HepG2 (cell line): ENCODE measurements at regions not wholly inside any gene's neighbourhood (a gene's known extent, or its start where the extent isn't known, plus 50 kb on each side); places are given as distances from the start of the nearest gene placed in this dataset.

Experiments
- CBX5 ChIP-seq: sonication (generic); formaldehyde crosslinking; IDR thresholded peaks from 2 replicates; pipeline ENCODE4 v1.4.0; 2020; ENCODE audit warnings: missing genetic modification reagents, borderline replicate concordance
- FOXP1 ChIP-seq, 2 experiments: fragments of 450-650 bp in 1 of 2; IDR thresholded peaks; 2 replicates each; pipeline ENCODE4 v1.6.1; 2017 to 2018; ENCODE audit warnings: antibody characterized with exemption in 1 of 2
- IRF2 ChIP-seq: IDR thresholded peaks from 2 replicates; pipeline ENCODE4 v1.6.1; 2018; ENCODE audit warnings: missing genetic modification reagents, missing compliant biosample characterization
- TF ChIP-seq, protein P1 (sequence below): IDR thresholded peaks from 2 replicates; pipeline ENCODE4 v1.6.1; 2016; ENCODE audit warnings: low read depth, control low read depth
- TF ChIP-seq, protein P2 (sequence below): sonication (generic); formaldehyde crosslinking; IDR thresholded peaks from 2 replicates; pipeline ENCODE4 v1.5.0; 2020; ENCODE audit warnings: mild to moderate bottlenecking, missing genetic modification reagents, borderline replicate concordance
- TF ChIP-seq, protein P3 (sequence below): sonication (generic); formaldehyde crosslinking; IDR thresholded peaks from 2 replicates; pipeline ENCODE4 v1.4.0; 2020; ENCODE audit warnings: missing genetic modification reagents
- TF ChIP-seq, protein P4 (sequence below): sonication (generic); formaldehyde crosslinking; IDR thresholded peaks from 2 replicates; pipeline ENCODE4 v1.4.0; 2020; ENCODE audit warnings: mild to moderate bottlenecking, low read depth, missing genetic modification reagents

DNA sequence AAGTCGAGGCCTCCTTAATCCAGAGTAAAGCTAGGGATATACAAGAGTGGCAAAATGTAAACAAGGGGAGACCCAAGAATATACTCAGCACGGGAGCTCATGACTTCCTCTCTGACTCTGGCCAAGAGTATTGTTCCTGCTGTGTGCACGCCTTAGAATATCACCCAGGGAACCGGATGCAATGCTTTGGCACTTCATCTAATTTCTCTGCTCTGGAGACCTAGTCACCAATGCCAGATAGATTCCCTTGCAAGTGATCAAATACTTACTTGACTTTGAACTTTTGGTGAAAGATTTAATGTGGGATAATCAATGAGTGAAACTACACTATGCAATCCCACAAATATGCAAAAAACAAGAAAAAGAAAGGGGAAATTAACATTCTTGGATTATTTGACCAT, 695.5 kb downstream of the INHBA start:
- TF ChIP-seq CBX5 (CRISPR knock-in tag) (no peak), FOXP1 (IDR thresholded peaks at IDR 0.05) (no peak), FOXP1 (CRISPR knock-in tag; IDR thresholded peaks at IDR 0.05) (no peak), IRF2 (CRISPR knock-in tag) (no peak)
- TF ChIP-seq, protein P1, sequence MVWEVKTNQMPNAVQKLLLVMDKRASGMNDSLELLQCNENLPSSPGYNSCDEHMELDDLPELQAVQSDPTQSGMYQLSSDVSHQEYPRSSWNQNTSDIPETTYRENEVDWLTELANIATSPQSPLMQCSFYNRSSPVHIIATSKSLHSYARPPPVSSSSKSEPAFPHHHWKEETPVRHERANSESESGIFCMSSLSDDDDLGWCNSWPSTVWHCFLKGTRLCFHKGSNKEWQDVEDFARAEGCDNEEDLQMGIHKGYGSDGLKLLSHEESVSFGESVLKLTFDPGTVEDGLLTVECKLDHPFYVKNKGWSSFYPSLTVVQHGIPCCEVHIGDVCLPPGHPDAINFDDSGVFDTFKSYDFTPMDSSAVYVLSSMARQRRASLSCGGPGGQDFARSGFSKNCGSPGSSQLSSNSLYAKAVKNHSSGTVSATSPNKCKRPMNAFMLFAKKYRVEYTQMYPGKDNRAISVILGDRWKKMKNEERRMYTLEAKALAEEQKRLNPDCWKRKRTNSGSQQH (CRISPR knock-in tag): no peak
- TF ChIP-seq, protein P2, sequence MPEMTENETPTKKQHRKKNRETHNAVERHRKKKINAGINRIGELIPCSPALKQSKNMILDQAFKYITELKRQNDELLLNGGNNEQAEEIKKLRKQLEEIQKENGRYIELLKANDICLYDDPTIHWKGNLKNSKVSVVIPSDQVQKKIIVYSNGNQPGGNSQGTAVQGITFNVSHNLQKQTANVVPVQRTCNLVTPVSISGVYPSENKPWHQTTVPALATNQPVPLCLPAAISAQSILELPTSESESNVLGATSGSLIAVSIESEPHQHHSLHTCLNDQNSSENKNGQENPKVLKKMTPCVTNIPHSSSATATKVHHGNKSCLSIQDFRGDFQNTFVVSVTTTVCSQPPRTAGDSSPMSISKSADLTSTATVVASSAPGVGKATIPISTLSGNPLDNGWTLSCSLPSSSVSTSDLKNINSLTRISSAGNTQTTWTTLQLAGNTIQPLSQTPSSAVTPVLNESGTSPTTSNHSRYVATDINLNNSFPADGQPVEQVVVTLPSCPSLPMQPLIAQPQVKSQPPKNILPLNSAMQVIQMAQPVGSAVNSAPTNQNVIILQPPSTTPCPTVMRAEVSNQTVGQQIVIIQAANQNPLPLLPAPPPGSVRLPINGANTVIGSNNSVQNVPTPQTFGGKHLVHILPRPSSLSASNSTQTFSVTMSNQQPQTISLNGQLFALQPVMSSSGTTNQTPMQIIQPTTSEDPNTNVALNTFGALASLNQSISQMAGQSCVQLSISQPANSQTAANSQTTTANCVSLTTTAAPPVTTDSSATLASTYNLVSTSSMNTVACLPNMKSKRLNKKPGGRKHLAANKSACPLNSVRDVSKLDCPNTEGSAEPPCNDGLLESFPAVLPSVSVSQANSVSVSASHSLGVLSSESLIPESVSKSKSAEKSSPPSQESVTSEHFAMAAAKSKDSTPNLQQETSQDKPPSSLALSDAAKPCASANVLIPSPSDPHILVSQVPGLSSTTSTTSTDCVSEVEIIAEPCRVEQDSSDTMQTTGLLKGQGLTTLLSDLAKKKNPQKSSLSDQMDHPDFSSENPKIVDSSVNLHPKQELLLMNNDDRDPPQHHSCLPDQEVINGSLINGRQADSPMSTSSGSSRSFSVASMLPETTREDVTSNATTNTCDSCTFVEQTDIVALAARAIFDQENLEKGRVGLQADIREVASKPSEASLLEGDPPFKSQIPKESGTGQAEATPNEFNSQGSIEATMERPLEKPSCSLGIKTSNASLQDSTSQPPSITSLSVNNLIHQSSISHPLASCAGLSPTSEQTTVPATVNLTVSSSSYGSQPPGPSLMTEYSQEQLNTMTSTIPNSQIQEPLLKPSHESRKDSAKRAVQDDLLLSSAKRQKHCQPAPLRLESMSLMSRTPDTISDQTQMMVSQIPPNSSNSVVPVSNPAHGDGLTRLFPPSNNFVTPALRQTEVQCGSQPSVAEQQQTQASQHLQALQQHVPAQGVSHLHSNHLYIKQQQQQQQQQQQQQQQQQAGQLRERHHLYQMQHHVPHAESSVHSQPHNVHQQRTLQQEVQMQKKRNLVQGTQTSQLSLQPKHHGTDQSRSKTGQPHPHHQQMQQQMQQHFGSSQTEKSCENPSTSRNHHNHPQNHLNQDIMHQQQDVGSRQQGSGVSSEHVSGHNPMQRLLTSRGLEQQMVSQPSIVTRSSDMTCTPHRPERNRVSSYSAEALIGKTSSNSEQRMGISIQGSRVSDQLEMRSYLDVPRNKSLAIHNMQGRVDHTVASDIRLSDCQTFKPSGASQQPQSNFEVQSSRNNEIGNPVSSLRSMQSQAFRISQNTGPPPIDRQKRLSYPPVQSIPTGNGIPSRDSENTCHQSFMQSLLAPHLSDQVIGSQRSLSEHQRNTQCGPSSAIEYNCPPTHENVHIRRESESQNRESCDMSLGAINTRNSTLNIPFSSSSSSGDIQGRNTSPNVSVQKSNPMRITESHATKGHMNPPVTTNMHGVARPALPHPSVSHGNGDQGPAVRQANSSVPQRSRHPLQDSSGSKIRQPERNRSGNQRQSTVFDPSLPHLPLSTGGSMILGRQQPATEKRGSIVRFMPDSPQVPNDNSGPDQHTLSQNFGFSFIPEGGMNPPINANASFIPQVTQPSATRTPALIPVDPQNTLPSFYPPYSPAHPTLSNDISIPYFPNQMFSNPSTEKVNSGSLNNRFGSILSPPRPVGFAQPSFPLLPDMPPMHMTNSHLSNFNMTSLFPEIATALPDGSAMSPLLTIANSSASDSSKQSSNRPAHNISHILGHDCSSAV (CRISPR knock-in tag): no peak
- TF ChIP-seq, protein P3, sequence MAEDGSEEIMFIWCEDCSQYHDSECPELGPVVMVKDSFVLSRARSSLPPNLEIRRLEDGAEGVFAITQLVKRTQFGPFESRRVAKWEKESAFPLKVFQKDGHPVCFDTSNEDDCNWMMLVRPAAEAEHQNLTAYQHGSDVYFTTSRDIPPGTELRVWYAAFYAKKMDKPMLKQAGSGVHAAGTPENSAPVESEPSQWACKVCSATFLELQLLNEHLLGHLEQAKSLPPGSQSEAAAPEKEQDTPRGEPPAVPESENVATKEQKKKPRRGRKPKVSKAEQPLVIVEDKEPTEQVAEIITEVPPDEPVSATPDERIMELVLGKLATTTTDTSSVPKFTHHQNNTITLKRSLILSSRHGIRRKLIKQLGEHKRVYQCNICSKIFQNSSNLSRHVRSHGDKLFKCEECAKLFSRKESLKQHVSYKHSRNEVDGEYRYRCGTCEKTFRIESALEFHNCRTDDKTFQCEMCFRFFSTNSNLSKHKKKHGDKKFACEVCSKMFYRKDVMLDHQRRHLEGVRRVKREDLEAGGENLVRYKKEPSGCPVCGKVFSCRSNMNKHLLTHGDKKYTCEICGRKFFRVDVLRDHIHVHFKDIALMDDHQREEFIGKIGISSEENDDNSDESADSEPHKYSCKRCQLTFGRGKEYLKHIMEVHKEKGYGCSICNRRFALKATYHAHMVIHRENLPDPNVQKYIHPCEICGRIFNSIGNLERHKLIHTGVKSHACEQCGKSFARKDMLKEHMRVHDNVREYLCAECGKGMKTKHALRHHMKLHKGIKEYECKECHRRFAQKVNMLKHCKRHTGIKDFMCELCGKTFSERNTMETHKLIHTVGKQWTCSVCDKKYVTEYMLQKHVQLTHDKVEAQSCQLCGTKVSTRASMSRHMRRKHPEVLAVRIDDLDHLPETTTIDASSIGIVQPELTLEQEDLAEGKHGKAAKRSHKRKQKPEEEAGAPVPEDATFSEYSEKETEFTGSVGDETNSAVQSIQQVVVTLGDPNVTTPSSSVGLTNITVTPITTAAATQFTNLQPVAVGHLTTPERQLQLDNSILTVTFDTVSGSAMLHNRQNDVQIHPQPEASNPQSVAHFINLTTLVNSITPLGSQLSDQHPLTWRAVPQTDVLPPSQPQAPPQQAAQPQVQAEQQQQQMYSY (CRISPR knock-in tag): no peak
- TF ChIP-seq, protein P4, sequence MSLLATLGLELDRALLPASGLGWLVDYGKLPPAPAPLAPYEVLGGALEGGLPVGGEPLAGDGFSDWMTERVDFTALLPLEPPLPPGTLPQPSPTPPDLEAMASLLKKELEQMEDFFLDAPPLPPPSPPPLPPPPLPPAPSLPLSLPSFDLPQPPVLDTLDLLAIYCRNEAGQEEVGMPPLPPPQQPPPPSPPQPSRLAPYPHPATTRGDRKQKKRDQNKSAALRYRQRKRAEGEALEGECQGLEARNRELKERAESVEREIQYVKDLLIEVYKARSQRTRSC (CRISPR knock-in tag): no peak
